OCI-LY7 (cell line): ENCODE measurements at regions not wholly inside any gene's neighbourhood (a gene's known extent, or its start where the extent isn't known, plus 50 kb on each side); places are given as distances from the start of the nearest gene placed in this dataset.

Experiments
- BruUV-seq: library from RNA; stranded (reverse); fragments of 400-500 nt; replicated peaks from 2 replicates; lab custom pipeline; 2021; lab: Mats Ljungman, UMichigan
- CTCF ChIA-PET: fragments of 300-600 bp; sonication (Branson Sonifier 250); formaldehyde crosslinking; loops from one replicate; lab custom pipeline; 2022; ENCODE audit warnings: antibody characterized with exemption; ENCODE audit not compliant: unreplicated experiment; lab: Charles Lee
- POLR2A ChIA-PET: fragments of 300-600 bp; sonication (Branson Sonifier 250); formaldehyde crosslinking; loops from one replicate; lab custom pipeline; 2022; ENCODE audit warnings: antibody characterized with exemption; lab: Charles Lee
- DNase-seq: peaks from one replicate; pipeline ENCODE4 v3.0.0-alpha.2; 2015; ENCODE audit warnings: low spot score
- H2AFZ ChIP-seq: fragments of 200-600 bp; sonication (generic), shearing (Covaris generic); 2 replicates; pipeline ENCODE4 v1.6.1; 2014; ENCODE audit warnings: mild to moderate bottlenecking, antibody characterized with exemption, low read length, moderate library complexity
- H3K27ac ChIP-seq: fragments of 200-600 bp; sonication (generic); 2 replicates; pipeline ENCODE4 v1.5.1; 2014; ENCODE audit warnings: mixed run types, low read depth, mild to moderate bottlenecking, moderate library complexity, low read length, inconsistent platforms; ENCODE audit not compliant: poor library complexity, severe bottlenecking
- H3K36me3 ChIP-seq: fragments of 200-600 bp; sonication (generic); 2 replicates; pipeline ENCODE4 v1.6.1; 2014; ENCODE audit warnings: mild to moderate bottlenecking, antibody characterized with exemption, low read length, moderate library complexity, mixed read lengths; ENCODE audit not compliant: insufficient read depth
- H3K4me1 ChIP-seq: fragments of 200-600 bp; sonication (generic); 2 replicates; pipeline ENCODE4 v1.5.1; 2014; ENCODE audit warnings: mild to moderate bottlenecking, low read length; ENCODE audit not compliant: insufficient read depth, poor library complexity, severe bottlenecking
- H3K4me2 ChIP-seq: fragments of 200-600 bp; sonication (generic); 2 replicates; pipeline ENCODE4 v1.6.1; 2014; ENCODE audit warnings: mild to moderate bottlenecking, low read length
- H3K4me3 ChIP-seq: fragments of 200-600 bp; sonication (generic); 2 replicates; pipeline ENCODE4 v1.5.1; 2014; ENCODE audit warnings: mild to moderate bottlenecking, low read depth, low read length; ENCODE audit not compliant: poor library complexity, severe bottlenecking
- H3K79me2 ChIP-seq: fragments of 200-600 bp; sonication (generic); 2 replicates; pipeline ENCODE4 v1.6.1; 2016; ENCODE audit warnings: low read depth, mild to moderate bottlenecking, low read length, moderate library complexity, mixed read lengths; ENCODE audit not compliant: insufficient read depth
- H3K9me2 ChIP-seq: fragments of 200-600 bp; sonication (generic); 2 replicates; pipeline ENCODE4 v1.6.1; 2016; ENCODE audit warnings: mild to moderate bottlenecking, low read length, mixed read lengths; ENCODE audit not compliant: insufficient read depth
- H3K9me3 ChIP-seq: fragments of 200-600 bp; sonication (generic); 2 replicates; pipeline ENCODE4 v1.6.1; 2014; ENCODE audit warnings: mild to moderate bottlenecking, mixed run types, low read length, mixed read lengths
- H4K20me1 ChIP-seq: fragments of 200-600 bp; sonication (generic); 2 replicates; pipeline ENCODE4 v1.6.1; 2014; ENCODE audit warnings: mild to moderate bottlenecking, antibody characterized with exemption, low read length, moderate library complexity, mixed read lengths; ENCODE audit not compliant: insufficient read depth
- EZH2phosphoT487 ChIP-seq: fragments of 200-600 bp; sonication (generic); IDR thresholded peaks from 2 replicates; pipeline ENCODE4 v1.6.1; 2018; ENCODE audit warnings: low read depth, borderline replicate concordance, mild to moderate bottlenecking, mixed run types, antibody characterized with exemption, low read length, moderate library complexity, mixed read lengths
- intact Hi-C: fragments of 100-400 bp; cut with micrococcal nuclease; formaldehyde crosslinking; loops from one replicate; pipeline ENCODE4 v1.10.0; 2022; ENCODE audit not compliant: unreplicated experiment
- TF ChIP-seq, protein P1 (sequence below): fragments of 200-600 bp; sonication (generic); conservative IDR thresholded peaks from 2 replicates; pipeline ENCODE4 v1.5.1; 2014; ENCODE audit warnings: mild to moderate bottlenecking, antibody characterized with exemption, low read length, moderate library complexity, mixed read lengths

DNA sequence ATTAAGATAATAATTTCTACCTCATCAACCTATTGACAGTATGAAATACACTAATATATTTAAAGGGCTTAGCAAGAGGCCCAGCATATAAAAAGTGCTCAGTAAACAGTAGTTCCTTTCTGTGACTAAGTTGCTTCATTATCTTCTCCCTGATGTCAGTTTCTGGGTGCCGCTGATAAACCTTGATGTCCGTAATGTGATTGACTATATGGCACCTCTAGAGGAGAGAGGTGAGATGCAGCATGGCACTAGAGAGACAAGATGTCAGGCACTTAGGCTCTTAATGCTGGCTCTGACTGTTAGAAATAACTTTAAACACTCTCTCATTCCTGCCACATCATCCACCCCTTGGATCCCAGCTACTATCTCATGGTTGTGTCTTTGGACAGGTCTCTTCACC is 455.9 kb upstream of the KLF4 start:
- no peak overlapping the region for H3K27ac ChIP-seq
- no peak for DNase-seq
- H4K20me1 ChIP-seq, result no peaks in the 10 kb centered on the region
- POLR2A ChIA-PET, result no interaction called here
- H2AFZ ChIP-seq, result no peak overlapping the region
- no peaks in the 10 kb centered on the region for H3K79me2 ChIP-seq
- BruUV-seq, result no TSS peak
- H3K4me1 ChIP-seq, result no peaks in the 10 kb centered on the region
- intact Hi-C loops, result no loop called here
- H3K9me3 ChIP-seq, result no peaks in the 10 kb centered on the region
- no peak overlapping the region for H3K4me3 ChIP-seq
- TF ChIP-seq, protein P1, sequence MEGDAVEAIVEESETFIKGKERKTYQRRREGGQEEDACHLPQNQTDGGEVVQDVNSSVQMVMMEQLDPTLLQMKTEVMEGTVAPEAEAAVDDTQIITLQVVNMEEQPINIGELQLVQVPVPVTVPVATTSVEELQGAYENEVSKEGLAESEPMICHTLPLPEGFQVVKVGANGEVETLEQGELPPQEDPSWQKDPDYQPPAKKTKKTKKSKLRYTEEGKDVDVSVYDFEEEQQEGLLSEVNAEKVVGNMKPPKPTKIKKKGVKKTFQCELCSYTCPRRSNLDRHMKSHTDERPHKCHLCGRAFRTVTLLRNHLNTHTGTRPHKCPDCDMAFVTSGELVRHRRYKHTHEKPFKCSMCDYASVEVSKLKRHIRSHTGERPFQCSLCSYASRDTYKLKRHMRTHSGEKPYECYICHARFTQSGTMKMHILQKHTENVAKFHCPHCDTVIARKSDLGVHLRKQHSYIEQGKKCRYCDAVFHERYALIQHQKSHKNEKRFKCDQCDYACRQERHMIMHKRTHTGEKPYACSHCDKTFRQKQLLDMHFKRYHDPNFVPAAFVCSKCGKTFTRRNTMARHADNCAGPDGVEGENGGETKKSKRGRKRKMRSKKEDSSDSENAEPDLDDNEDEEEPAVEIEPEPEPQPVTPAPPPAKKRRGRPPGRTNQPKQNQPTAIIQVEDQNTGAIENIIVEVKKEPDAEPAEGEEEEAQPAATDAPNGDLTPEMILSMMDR, result no peak
- TF ChIP-seq EZH2phosphoT487, result no peak
- CTCF ChIA-PET, result no interaction called here
- H3K4me2 ChIP-seq, result no peak overlapping the region
- no peaks in the 10 kb centered on the region for H3K36me3 ChIP-seq
- H3K9me2 ChIP-seq, result no peaks in the 10 kb centered on the region

DNA sequence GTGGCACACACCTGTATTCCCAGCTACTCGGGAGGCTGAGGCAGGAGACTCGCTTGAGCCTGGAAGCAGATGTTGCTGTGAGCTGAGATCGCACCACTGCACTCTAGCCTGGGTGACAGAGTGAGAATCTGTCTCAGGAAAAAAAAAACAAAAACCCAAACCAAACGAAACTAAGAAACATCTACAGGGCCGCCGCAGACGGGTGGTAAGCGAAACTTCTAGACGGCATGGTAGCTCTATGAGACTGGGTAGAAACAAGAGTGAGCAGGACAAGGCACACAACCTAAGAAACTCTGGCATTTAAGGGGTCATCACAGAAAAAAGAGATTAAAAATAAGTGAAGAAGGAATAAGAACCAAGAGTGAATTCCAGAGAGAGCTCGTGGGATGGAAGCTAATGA is 454.8 kb upstream of the KLF4 start:
- H3K9me3 ChIP-seq, result no peaks in the 10 kb centered on the region
- H3K9me2 ChIP-seq, result no peaks in the 10 kb centered on the region
- intact Hi-C loops, result no loop called here
- no peaks in the 10 kb centered on the region for H3K4me1 ChIP-seq
- H3K36me3 ChIP-seq, result no peaks in the 10 kb centered on the region
- CTCF ChIA-PET, result no interaction called here
- no peaks in the 10 kb centered on the region for H4K20me1 ChIP-seq
- POLR2A ChIA-PET, result interaction anchor here (0.6 kb wide), 2 partner anchors 119 to 1927 kb away, joined by 3 read pairs; no protein-coding TSS in a partner anchor
- H3K79me2 ChIP-seq, result no peaks in the 10 kb centered on the region
- no TSS peak for BruUV-seq
- H3K4me3 ChIP-seq, result no peak overlapping the region
- no peak overlapping the region for H3K4me2 ChIP-seq
- H3K27ac ChIP-seq, result no peak overlapping the region
- H2AFZ ChIP-seq, result no peak overlapping the region
- no peak for DNase-seq
- TF ChIP-seq, protein P1, result no peak
- TF ChIP-seq EZH2phosphoT487, result no peak

DNA sequence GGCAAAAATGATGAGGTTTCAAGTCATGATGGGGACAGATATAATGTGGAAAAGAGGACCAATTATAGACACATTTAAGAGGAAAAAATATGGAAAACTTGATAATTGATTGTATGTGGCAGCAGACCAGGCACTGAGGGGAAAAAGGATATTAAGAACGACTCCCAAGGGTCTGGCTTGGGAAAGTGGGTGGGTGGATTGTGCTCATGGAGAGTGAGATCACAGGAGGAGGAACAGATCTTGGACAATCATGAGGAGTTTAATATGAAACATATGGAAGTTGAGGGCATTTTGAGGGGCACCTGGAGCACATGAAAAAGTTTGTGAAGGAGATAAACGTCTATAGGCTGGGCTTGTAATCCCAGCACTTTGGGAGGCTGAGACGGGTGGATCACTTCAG is 454.3 kb upstream of the KLF4 start:
- ChIA-PET POLR2A (interaction anchor here (0.6 kb wide), 1 partner anchor 118 kb away, joined by 3 read pairs; no protein-coding TSS in a partner anchor), CTCF (no interaction called here)
- H3K79me2 ChIP-seq, result no peaks in the 10 kb centered on the region
- H3K9me2 ChIP-seq, result no peaks in the 10 kb centered on the region
- no peaks in the 10 kb centered on the region for H3K36me3 ChIP-seq
- H3K4me1 ChIP-seq, result no peaks in the 10 kb centered on the region
- TF ChIP-seq EZH2phosphoT487, result no peak
- TF ChIP-seq, protein P1, result no peak
- no peak overlapping the region for H2AFZ ChIP-seq
- intact Hi-C loops, result no loop called here
- no peak overlapping the region for H3K4me3 ChIP-seq
- DNase-seq, result no peak
- BruUV-seq, result no TSS peak
- H4K20me1 ChIP-seq, result no peaks in the 10 kb centered on the region
- H3K4me2 ChIP-seq, result no peak overlapping the region
- H3K27ac ChIP-seq, result no peak overlapping the region
- H3K9me3 ChIP-seq, result no peaks in the 10 kb centered on the region
